ENCODE measurements at regions not wholly inside any gene's neighbourhood (a gene's known extent, or its start where the extent isn't known, plus 50 kb on each side); places are given as distances from the start of the nearest gene placed in this dataset.

GRCh38 chrX:2589186-2590020 is 88.6 kb upstream of the DHRSX start:
- TF ChIP-seq CTCF (IDR thresholded peaks at IDR 0.05 in 8 of 11, conservative IDR thresholded peaks at IDR 0.05 in 3 of 11) = no peak
- no peak for TF ChIP-seq POLR2AphosphoS5 (IDR thresholded peaks at IDR 0.05)
- TF ChIP-seq POLR2A (IDR thresholded peaks at IDR 0.05) = no peak
- DNase-seq = no peak
- Histone ChIP-seq H3K9me3 (no peaks in the 10 kb centered on the region), H3K27me3 (replicated peaks in 1 of 7) (peaks cover 0 to 16% (median 10%) of the 10 kb centered on the region in 7 donors), H3K36me3 (no peaks in the 10 kb centered on the region), H3K27ac (no peak overlapping the region), H3K4me3 (no peak overlapping the region), H3K4me1 (peaks cover 0 to 15% (median 0%) of the 10 kb centered on the region in 6 donors)
- WGBS, 5 donors = 73 to 87% (median 78%) methylated on average over 9 of the region's 9 CpGs
- intact Hi-C loops (cut with DNase I; ENCODE audit: low total_unique reads) = loop anchor here (5.0 kb wide), 1 partner anchor 937 kb away; no protein-coding TSS in a partner anchor

GRCh38 chrX:2588049-2588448 is 87.3 kb upstream of the DHRSX start:
- TF ChIP-seq CTCF (IDR thresholded peaks at IDR 0.05 in 8 of 11, conservative IDR thresholded peaks at IDR 0.05 in 3 of 11) (no peak), POLR2AphosphoS5 (IDR thresholded peaks at IDR 0.05) (no peak), POLR2A (IDR thresholded peaks at IDR 0.05) (no peak)
- 92 to 97% (median 96%) methylated on average over 4 of the region's 4 CpGs for WGBS, 5 donors
- Histone ChIP-seq H3K27ac (no peak overlapping the region), H3K36me3 (no peaks in the 10 kb centered on the region), H3K4me3 (no peak overlapping the region), H3K27me3 (replicated peaks in 1 of 7) (peaks cover 2 to 30% (median 20%) of the 10 kb centered on the region in 7 donors), H3K4me1 (peaks cover 0 to 16% (median 8%) of the 10 kb centered on the region in 6 donors), H3K9me3 (no peaks in the 10 kb centered on the region)
- no peak for DNase-seq
- intact Hi-C loops (cut with DNase I; ENCODE audit: low total_unique reads) = no loop called here

GRCh38 chrX:2587146-2587545 is 86.4 kb upstream of the DHRSX start:
- no peak for TF ChIP-seq POLR2A (IDR thresholded peaks at IDR 0.05)
- TF ChIP-seq POLR2AphosphoS5 (IDR thresholded peaks at IDR 0.05) = no peak
- no peak for TF ChIP-seq CTCF (IDR thresholded peaks at IDR 0.05 in 8 of 11, conservative IDR thresholded peaks at IDR 0.05 in 3 of 11)
- WGBS, 5 donors = 31 to 48% (median 36%) methylated on average over 4 of the region's 4 CpGs
- intact Hi-C loops (cut with DNase I; ENCODE audit: low total_unique reads) = no loop called here
- Histone ChIP-seq H3K36me3 (no peaks in the 10 kb centered on the region), H3K27ac (no peak overlapping the region), H3K4me1 (peaks cover 0 to 14% (median 12%) of the 10 kb centered on the region in 6 donors), H3K4me3 (no peak overlapping the region), H3K27me3 (replicated peaks in 1 of 7) (peaks cover 2 to 39% (median 28%) of the 10 kb centered on the region in 7 donors), H3K9me3 (no peaks in the 10 kb centered on the region)
- DNase-seq = no peak

- Histone ChIP-seq H3K27me3 (replicated peaks in 1 of 7) (peaks cover 2 to 54% (median 39%) of the 10 kb centered on the region in 7 donors), H3K4me3 (no peak overlapping the region), H3K9me3 (no peaks in the 10 kb centered on the region), H3K27ac (no peak overlapping the region), H3K36me3 (no peaks in the 10 kb centered on the region), H3K4me1 (peaks cover 0 to 14% (median 12%) of the 10 kb centered on the region in 6 donors)
- DNase-seq = no peak
- WGBS, 5 donors = 47 to 74% (median 68%) methylated on average over 5 to 8 of the region's 8 CpGs
- intact Hi-C loops (cut with DNase I; ENCODE audit: low total_unique reads) = no loop called here
- no peak for TF ChIP-seq POLR2A (IDR thresholded peaks at IDR 0.05)
- no peak for TF ChIP-seq POLR2AphosphoS5 (IDR thresholded peaks at IDR 0.05)
- TF ChIP-seq CTCF (IDR thresholded peaks at IDR 0.05 in 8 of 11, conservative IDR thresholded peaks at IDR 0.05 in 3 of 11) = no peak
These were observed 84.3 kb upstream of the DHRSX start for GRCh38 chrX:2585158-2585470.
